ENCODE measurements at regions not wholly inside any gene's neighbourhood (a gene's known extent, or its start where the extent isn't known, plus 50 kb on each side); places are given as distances from the start of the nearest gene placed in this dataset.

GRCh38 chr1:193614275-193614674 lies 427.9 kb upstream of the B3GALT2 start:
- DNase-seq: no peak

GRCh38 chr1:193613041-193613440 lies 426.6 kb upstream of the B3GALT2 start:
- no peak for DNase-seq

- no peak for DNase-seq
Measured at GRCh38 chr1:193609592-193609991, 423.2 kb upstream of the B3GALT2 start.

GRCh38 chr1:193607787-193608186 lies 421.4 kb upstream of the B3GALT2 start:
- no peak for DNase-seq

GRCh38 chr1:193606035-193606434 lies 419.6 kb upstream of the B3GALT2 start:
- DNase-seq: no peak

GRCh38 chr1:193602705-193603104 lies 416.3 kb upstream of the B3GALT2 start:
- no peak for DNase-seq

- DNase-seq: no peak
Measured at GRCh38 chr1:193593147-193593885, 406.9 kb upstream of the B3GALT2 start.

- no peak for DNase-seq
Measured at GRCh38 chr1:193592317-193592716, 405.9 kb upstream of the B3GALT2 start.

- DNase-seq: no peak
Measured at GRCh38 chr1:193590102-193590501, 403.7 kb upstream of the B3GALT2 start.

GRCh38 chr1:193589597-193590040 lies 403.2 kb upstream of the B3GALT2 start:
- no peak for DNase-seq

- no peak for DNase-seq
Measured at GRCh38 chr1:193588311-193589082, 402.1 kb upstream of the B3GALT2 start.

- DNase-seq: no peak
Measured at GRCh38 chr1:193584731-193585239, 398.4 kb upstream of the B3GALT2 start.

GRCh38 chr1:193581341-193581740 lies 394.9 kb upstream of the B3GALT2 start:
- DNase-seq: no peak

- DNase-seq: no peak
Measured at GRCh38 chr1:193580419-193580818, 394.0 kb upstream of the B3GALT2 start.

- DNase-seq: no peak
Measured at GRCh38 chr1:193579323-193579722, 392.9 kb upstream of the B3GALT2 start.

GRCh38 chr1:193574913-193575312 lies 388.5 kb upstream of the B3GALT2 start:
- DNase-seq: no peak

GRCh38 chr1:193569983-193570269 lies 383.5 kb upstream of the B3GALT2 start:
- no peak for DNase-seq

- DNase-seq: no peak
Measured at GRCh38 chr1:193569096-193569982, 382.9 kb upstream of the B3GALT2 start.

- no peak for DNase-seq
Measured at GRCh38 chr1:193568512-193568911, 382.1 kb upstream of the B3GALT2 start.

GRCh38 chr1:193567937-193568336 lies 381.5 kb upstream of the B3GALT2 start:
- no peak for DNase-seq

GRCh38 chr1:193566735-193567134 lies 380.3 kb upstream of the B3GALT2 start:
- DNase-seq: no peak

GRCh38 chr1:193565971-193566577 lies 379.7 kb upstream of the B3GALT2 start:
- no peak for DNase-seq

- DNase-seq: no peak
Measured at GRCh38 chr1:193562121-193562520, 375.7 kb upstream of the B3GALT2 start.

Data from CD4-positive, alpha-beta T cell treated with Interleukin-15 for 1 hour (primary cell).